Right ventricle myocardium superior (tissue), 1 donor: ENCODE measurements at regions not wholly inside any gene's neighbourhood (a gene's known extent, or its start where the extent isn't known, plus 50 kb on each side); places are given as distances from the start of the nearest gene placed in this dataset.

ENCODE experiments used
- ATAC-seq: fragments of 200-7000 bp; cut with Tn5 transposase; one replicate; pipeline ENCODE4 v1.9.1; 2020; ENCODE audit warnings: mild to moderate bottlenecking; ENCODE audit not compliant: poor library complexity
- DNase-seq: peaks from one replicate; pipeline ENCODE4 v3.0.0-alpha.2; 2020
- intact Hi-C: fragments of 100-400 bp; cut with DNase I; formaldehyde crosslinking; loops from one replicate; pipeline ENCODE4 v1.11.2; 2022
- donor health status: DM: no; HTN: yes; CAD: no; lungs with severe emphysema.

DNA sequence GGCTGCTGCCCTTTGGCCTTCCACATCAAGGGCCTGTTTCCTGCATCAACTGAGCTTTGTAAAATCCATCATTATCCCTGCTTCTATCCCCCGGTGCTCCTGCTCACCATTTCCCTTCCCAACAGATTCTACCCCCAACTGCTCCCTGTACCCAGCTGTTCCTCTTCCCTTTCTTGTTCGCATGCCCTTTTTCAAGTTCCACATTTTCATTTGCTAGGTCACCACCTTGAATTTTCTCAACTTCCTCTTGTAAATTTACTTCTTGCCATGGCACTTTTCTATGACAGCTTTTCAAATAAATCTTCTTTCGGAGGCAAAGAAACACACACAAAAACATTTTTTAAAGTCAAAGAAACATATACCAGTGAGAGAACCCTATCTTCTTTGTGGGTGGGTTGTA lies 330.5 kb upstream of the ADGRL2 start:
- ATAC-seq: no peak
- intact Hi-C loops: no loop called here

DNA sequence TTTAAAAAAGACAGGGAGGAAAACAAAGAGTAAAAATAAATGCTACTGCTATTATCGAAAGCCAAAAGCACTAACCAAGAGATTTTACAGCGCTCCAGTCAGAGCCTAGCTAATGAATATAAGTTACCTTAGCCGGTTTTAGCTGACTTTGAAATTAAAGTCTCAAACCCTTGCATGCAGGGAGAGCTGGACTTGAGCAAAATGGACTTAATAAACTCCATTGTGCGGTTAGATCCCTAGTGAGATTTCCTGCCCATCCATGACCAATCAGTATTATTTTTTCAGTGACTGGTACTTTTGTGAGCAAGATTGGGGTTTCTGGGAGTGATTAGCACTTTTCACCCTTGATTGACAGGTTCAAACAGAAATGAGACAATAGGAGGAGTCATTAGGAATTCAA lies 333.4 kb upstream of the ADGRL2 start:
- ATAC-seq: no peak
- intact Hi-C loops: no loop called here

More for the DNA sequence above, 330.5 kb upstream of the ADGRL2 start:
- no peak for DNase-seq

GRCh38 chr1:81466961-81467360 lies 333.8 kb upstream of the ADGRL2 start:
- ATAC-seq (no peak), DNase-seq (no peak)
- intact Hi-C loops: no loop called here

More for the DNA sequence above, 333.4 kb upstream of the ADGRL2 start:
- no peak for DNase-seq

DNA sequence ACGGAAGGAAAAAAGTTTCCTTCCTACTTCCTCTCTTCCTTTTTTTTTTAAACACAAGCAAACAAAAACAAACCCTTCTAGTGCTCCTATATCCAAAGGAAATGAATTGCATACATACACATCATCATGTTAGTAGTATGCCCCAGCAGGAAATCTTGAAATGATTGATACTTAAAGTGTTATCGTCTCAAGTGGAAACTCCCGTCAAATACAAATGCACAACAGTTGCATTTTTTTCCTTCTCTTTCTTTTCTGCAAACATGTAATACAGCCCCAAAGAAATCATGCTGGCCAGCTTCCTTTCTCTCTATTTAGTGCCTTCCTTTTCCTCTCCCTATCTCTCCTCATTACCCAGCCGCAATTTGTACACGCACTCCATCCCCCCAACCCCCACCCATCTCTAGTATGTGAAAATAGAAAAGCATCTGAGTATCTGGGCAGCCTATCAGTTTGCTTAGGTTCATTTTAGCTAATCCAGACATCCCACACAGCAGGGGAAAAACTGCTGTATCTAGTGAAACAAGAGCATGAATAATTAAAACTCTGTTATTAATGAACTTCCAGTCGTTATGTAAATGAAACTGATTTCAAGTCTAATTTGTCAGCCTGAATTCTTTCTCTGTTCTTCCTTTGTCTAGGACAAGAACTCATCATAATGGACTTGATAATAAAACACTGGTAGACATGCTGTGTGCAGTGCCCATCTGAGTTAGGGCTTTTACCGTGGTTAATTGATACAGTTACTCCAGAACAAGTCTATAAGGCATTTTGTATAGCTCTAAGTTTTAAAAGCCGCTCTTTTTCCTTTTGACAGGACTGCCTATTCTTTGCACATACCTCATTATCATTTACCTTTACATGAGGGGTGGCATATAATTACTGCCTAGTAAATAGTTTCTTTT lies 336.5 kb upstream of the ADGRL2 start:
- DNase-seq (no peak), ATAC-seq (no peak)
- intact Hi-C loops: no loop called here

GRCh38 chr1:81459043-81459442 lies 341.7 kb upstream of the ADGRL2 start:
- intact Hi-C loops: no loop called here
- ATAC-seq (no peak), DNase-seq (no peak)

DNA sequence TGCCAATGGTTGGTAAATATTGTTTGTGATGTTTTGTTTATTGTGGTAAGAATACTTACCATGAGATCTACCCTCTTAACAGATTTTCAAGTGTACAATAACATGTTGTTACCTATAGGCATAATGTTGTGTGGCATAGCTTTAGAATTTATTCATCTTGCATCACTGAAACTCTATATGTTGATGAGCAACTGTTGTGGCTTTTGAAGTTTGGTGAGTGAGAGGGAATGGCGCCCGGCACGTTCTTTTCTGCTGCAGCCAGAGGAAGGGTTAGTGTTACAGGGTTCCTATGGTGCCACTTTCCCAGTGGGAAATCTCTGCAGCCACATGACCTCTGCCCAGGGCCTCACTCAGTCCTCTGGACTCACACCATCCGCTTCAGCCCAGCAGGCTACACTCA lies 342.5 kb upstream of the ADGRL2 start:
- no peak for ATAC-seq
- intact Hi-C loops: no loop called here
- no peak for DNase-seq

GRCh38 chr1:81455481-81455880 lies 345.3 kb upstream of the ADGRL2 start:
- no peak for ATAC-seq
- DNase-seq: no peak
- intact Hi-C loops: no loop called here

GRCh38 chr1:81453971-81454370 lies 346.8 kb upstream of the ADGRL2 start:
- no peak for ATAC-seq
- DNase-seq: no peak
- intact Hi-C loops: no loop called here

- ATAC-seq: no peak
- intact Hi-C loops: no loop called here
- DNase-seq: no peak
These were observed 347.4 kb upstream of the ADGRL2 start for GRCh38 chr1:81453367-81453703.

- no peak for ATAC-seq
- intact Hi-C loops: no loop called here
These were observed 347.9 kb upstream of the ADGRL2 start for GRCh38 chr1:81452693-81453366.

DNA sequence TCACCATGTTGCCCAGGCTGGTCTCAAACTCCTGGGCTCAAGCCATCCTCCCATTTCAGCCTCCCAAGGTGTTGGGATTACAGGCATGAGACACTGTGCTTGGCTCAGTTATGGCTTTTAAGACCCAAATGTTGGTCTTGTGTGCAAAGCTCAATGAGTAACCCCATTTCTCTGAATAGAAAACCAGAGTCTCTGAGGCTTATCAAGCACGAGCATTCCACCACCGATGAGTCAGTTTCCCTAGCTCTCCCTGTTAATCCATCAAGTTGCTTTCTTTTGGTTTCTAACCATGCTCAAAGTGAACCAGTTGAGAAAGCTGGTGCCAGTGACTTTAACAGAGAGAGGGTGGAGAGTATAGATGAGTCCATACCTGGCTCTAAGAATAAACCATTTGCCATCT lies 350.9 kb upstream of the ADGRL2 start:
- DNase-seq (no peak), ATAC-seq (no peak)
- intact Hi-C loops: no loop called here

More at GRCh38 chr1:81452693-81453366, 347.9 kb upstream of the ADGRL2 start:
- DNase-seq: no peak

GRCh38 chr1:81446000-81446669 lies 354.6 kb upstream of the ADGRL2 start:
- intact Hi-C loops: no loop called here
- ATAC-seq: peak; percentile 89
- DNase-seq: peak; percentile 50

- ATAC-seq: no peak
- no peak for DNase-seq
- intact Hi-C loops: no loop called here
These were observed 357.4 kb upstream of the ADGRL2 start for GRCh38 chr1:81443288-81443687.

- ATAC-seq: no peak
- DNase-seq: no peak
- intact Hi-C loops: no loop called here
These were observed 361.5 kb upstream of the ADGRL2 start for GRCh38 chr1:81439046-81439823.

- DNase-seq (no peak), ATAC-seq (peak; percentile 64)
- intact Hi-C loops: no loop called here
These were observed 363.1 kb upstream of the ADGRL2 start for GRCh38 chr1:81437649-81438048.

DNA sequence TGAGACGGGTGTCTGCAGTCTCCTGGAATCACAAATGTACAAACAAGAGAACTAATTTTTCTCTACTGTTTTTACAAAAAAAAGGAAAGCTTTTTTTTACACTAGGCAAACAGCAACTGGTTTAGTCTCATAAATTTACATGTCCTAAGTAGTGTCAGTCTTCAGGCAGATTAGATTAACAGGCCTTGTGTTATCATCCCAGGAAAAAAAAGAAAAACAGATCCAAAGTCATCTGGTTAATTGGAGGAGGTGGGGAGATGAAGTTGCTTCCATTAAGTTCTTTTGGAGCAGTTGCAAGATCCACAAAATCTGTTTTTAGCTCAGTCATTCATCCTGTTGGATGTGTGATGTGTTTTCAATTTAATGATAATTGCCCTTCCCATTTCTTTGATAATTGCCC lies 363.5 kb upstream of the ADGRL2 start:
- DNase-seq: no peak
- intact Hi-C loops: no loop called here
- peak; percentile 14 for ATAC-seq

GRCh38 chr1:81435175-81435574 lies 365.6 kb upstream of the ADGRL2 start:
- intact Hi-C loops: no loop called here
- ATAC-seq (no peak), DNase-seq (no peak)

DNA sequence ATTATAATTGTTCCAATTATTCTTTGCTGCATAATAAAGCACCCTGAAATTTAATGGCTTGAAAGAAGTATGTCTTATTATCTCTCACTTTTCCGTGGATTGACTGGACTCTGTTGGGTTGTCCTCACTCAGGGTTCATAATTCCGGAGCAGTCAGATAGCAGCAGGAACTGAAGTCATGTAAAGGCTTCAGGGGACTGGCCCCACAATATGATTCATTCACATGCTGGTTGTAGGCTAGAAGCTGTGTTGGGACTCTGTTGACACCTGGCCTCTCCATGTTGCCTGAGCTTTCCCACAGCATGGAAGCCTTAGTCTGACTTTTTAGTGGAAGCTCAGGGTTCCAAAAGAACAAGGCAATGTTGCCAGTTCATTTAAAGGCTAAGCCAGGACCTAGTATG lies 367.1 kb upstream of the ADGRL2 start:
- DNase-seq: no peak
- no peak for ATAC-seq
- intact Hi-C loops: no loop called here

GRCh38 chr1:81432654-81433109 lies 368.1 kb upstream of the ADGRL2 start:
- no peak for DNase-seq
- intact Hi-C loops: no loop called here
- peak; percentile 34 for ATAC-seq
